Peyer's patch (tissue), 4 donors: ENCODE measurements at regions not wholly inside any gene's neighbourhood (a gene's known extent, or its start where the extent isn't known, plus 50 kb on each side); places are given as distances from the start of the nearest gene placed in this dataset.

Experiments
- POLR2A ChIP-seq, 2 donors: fragments of 450-650 bp; IDR thresholded peaks; one replicate each; pipeline ENCODE4 v1.5.1; 2017; ENCODE audit warnings: antibody characterized with exemption in 2 of 2, mild to moderate bottlenecking in 2 of 2, moderate library complexity in 2 of 2
- TF ChIP-seq, protein P1 (sequence below), 6 experiments: fragments of 450-650 bp in 4 of 6; fragments of 200-600 bp in 2 of 6; sonication (generic) in 1 of 6; IDR thresholded peaks; one replicate each; pipeline ENCODE4 v1.5.1; 2017 to 2019; ENCODE audit warnings: antibody characterized with exemption in 6 of 6, mild to moderate bottlenecking in 3 of 6, moderate library complexity in 1 of 6

DNA sequence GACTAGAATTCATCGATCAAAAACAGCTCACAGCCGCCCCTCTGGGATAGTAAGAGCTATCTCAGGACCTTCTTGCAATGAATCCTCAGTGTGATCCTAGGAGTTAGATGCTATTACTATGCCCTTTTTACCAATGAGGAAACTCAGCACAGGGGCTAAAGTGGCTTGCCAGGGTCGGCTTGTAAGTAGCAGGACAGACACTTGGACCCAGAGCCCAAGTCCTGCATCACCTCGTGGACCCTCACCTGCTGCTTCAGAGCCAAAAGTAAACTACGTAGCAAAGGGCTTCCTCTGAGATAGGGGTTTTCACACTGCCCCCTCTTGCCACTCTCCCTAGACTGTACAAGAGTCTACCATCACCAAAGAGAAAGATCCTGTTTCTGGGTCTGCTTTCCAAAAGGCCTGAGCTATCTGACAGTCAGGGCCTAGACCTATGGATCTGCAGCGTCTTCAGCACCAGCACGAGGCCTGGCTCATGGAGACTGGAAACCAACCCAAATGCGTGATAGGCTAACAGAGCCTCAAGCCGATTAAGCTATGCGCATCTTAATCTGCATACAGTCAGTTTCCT is 172.3 kb downstream of the ANKRD60 start:
- TF ChIP-seq, protein P1, sequence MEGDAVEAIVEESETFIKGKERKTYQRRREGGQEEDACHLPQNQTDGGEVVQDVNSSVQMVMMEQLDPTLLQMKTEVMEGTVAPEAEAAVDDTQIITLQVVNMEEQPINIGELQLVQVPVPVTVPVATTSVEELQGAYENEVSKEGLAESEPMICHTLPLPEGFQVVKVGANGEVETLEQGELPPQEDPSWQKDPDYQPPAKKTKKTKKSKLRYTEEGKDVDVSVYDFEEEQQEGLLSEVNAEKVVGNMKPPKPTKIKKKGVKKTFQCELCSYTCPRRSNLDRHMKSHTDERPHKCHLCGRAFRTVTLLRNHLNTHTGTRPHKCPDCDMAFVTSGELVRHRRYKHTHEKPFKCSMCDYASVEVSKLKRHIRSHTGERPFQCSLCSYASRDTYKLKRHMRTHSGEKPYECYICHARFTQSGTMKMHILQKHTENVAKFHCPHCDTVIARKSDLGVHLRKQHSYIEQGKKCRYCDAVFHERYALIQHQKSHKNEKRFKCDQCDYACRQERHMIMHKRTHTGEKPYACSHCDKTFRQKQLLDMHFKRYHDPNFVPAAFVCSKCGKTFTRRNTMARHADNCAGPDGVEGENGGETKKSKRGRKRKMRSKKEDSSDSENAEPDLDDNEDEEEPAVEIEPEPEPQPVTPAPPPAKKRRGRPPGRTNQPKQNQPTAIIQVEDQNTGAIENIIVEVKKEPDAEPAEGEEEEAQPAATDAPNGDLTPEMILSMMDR (IDR thresholded peaks at IDR 0.05) = no peak
- no peak for TF ChIP-seq POLR2A (IDR thresholded peaks at IDR 0.05)
